ENCODE measurements at regions not wholly inside any gene's neighbourhood (a gene's known extent, or its start where the extent isn't known, plus 50 kb on each side); places are given as distances from the start of the nearest gene placed in this dataset.
"Not testable (repeated sequence)": the region's sequence is repeated elsewhere in the genome, so short reads cannot be mapped to it uniquely, and the experiment has no call there.

- not testable (repeated sequence) for DNase-seq
Observed at GRCh38 chrX:122224137-122224536, 959.9 kb upstream of the GRIA3 start.

- no peak for DNase-seq
Observed at GRCh38 chrX:122238801-122239200, 945.3 kb upstream of the GRIA3 start.

- no peak for DNase-seq
Observed at GRCh38 chrX:122241959-122242358, 942.1 kb upstream of the GRIA3 start.

GRCh38 chrX:122244080-122244479 lies 940.0 kb upstream of the GRIA3 start:
- DNase-seq, result no peak

GRCh38 chrX:122245175-122245574 lies 938.9 kb upstream of the GRIA3 start:
- no peak for DNase-seq

- DNase-seq, result no peak
Observed at GRCh38 chrX:122245943-122246342, 938.1 kb upstream of the GRIA3 start.

- DNase-seq, result no peak
Observed at GRCh38 chrX:122246937-122247336, 937.1 kb upstream of the GRIA3 start.

- no peak for DNase-seq
Observed at GRCh38 chrX:122248681-122249080, 935.4 kb upstream of the GRIA3 start.

GRCh38 chrX:122252454-122252853 lies 931.6 kb upstream of the GRIA3 start:
- DNase-seq, result no peak

- DNase-seq, result no peak
Observed at GRCh38 chrX:122268353-122268752, 915.7 kb upstream of the GRIA3 start.

GRCh38 chrX:122269243-122269781 lies 914.8 kb upstream of the GRIA3 start:
- DNase-seq, result no peak

GRCh38 chrX:122270809-122271494 lies 913.1 kb upstream of the GRIA3 start:
- no peak for DNase-seq

GRCh38 chrX:122272011-122272410 lies 912.1 kb upstream of the GRIA3 start:
- DNase-seq, result no peak

- DNase-seq, result no peak
Observed at GRCh38 chrX:122279746-122280145, 904.3 kb upstream of the GRIA3 start.

GRCh38 chrX:122299822-122300221 lies 884.3 kb upstream of the GRIA3 start:
- not testable (repeated sequence) for DNase-seq

GRCh38 chrX:122301491-122301890 lies 882.6 kb upstream of the GRIA3 start:
- DNase-seq, result no peak

GRCh38 chrX:122303761-122304160 lies 880.3 kb upstream of the GRIA3 start:
- no peak for DNase-seq

GRCh38 chrX:122344816-122345215 lies 839.3 kb upstream of the GRIA3 start:
- DNase-seq, result no peak

- DNase-seq, result no peak
Observed at GRCh38 chrX:122363112-122363795, 820.8 kb upstream of the GRIA3 start.

GRCh38 chrX:122375533-122375932 lies 808.5 kb upstream of the GRIA3 start:
- not testable (repeated sequence) for DNase-seq

GRCh38 chrX:122389005-122389404 lies 795.1 kb upstream of the GRIA3 start:
- no peak for DNase-seq

GRCh38 chrX:122418758-122419157 lies 765.3 kb upstream of the GRIA3 start:
- DNase-seq, result no peak

- DNase-seq, result no peak
Observed at GRCh38 chrX:122421434-122422121, 762.5 kb upstream of the GRIA3 start.

GRCh38 chrX:122422547-122422946 lies 761.5 kb upstream of the GRIA3 start:
- no peak for DNase-seq
